GM19395 (cell line): ENCODE measurements at regions not wholly inside any gene's neighbourhood (a gene's known extent, or its start where the extent isn't known, plus 50 kb on each side); places are given as distances from the start of the nearest gene placed in this dataset.

Experiments used
- ATAC-seq: cut with Tn5 transposase; IDR thresholded peaks from one replicate; pipeline ENCODE4 v1.9.1; 2021; ENCODE audit warnings: mild to moderate bottlenecking, moderate library complexity; ENCODE audit not compliant: unreplicated experiment

GRCh38 chr6:12648171-12648570 is 68.4 kb upstream of the PHACTR1 start:
- no peak for ATAC-seq

- no peak for ATAC-seq
Measured at GRCh38 chr6:12649325-12649724, 67.2 kb upstream of the PHACTR1 start.

GRCh38 chr6:12653486-12653885 is 63.1 kb upstream of the PHACTR1 start:
- no peak for ATAC-seq

- ATAC-seq: no peak
Measured at GRCh38 chr6:12654107-12654506, 62.5 kb upstream of the PHACTR1 start.

- ATAC-seq: no peak
Measured at GRCh38 chr6:12654514-12654913, 62.1 kb upstream of the PHACTR1 start.

- ATAC-seq: no peak
Measured at GRCh38 chr6:12656906-12657305, 59.7 kb upstream of the PHACTR1 start.

GRCh38 chr6:12657884-12658283 is 58.7 kb upstream of the PHACTR1 start:
- ATAC-seq: no peak

- ATAC-seq: no peak
Measured at GRCh38 chr6:12661432-12662089, 55.0 kb upstream of the PHACTR1 start.
